ENCODE measurements at regions not wholly inside any gene's neighbourhood (a gene's known extent, or its start where the extent isn't known, plus 50 kb on each side); places are given as distances from the start of the nearest gene placed in this dataset.

DNA sequence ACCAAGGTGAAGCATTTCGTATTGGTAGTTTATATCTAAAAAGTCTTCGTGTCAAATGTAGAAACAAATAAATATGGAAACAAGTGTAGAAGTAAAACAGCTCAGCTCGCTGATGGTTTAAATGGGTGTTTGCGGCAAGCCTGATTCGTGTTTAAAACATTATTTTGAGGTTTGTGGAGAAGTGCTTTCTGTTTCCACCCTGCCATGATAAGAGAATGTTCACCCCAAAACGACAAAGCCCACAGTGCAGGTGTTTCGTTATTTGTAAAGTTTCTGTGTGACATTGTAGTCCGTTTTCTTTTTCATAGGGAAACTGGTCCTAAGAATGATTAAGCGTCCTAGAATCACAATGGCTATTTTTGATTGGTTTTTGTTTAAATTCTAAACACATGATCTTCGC, 316.2 kb upstream of the SHH start:
- TF ChIP-seq, protein P1, sequence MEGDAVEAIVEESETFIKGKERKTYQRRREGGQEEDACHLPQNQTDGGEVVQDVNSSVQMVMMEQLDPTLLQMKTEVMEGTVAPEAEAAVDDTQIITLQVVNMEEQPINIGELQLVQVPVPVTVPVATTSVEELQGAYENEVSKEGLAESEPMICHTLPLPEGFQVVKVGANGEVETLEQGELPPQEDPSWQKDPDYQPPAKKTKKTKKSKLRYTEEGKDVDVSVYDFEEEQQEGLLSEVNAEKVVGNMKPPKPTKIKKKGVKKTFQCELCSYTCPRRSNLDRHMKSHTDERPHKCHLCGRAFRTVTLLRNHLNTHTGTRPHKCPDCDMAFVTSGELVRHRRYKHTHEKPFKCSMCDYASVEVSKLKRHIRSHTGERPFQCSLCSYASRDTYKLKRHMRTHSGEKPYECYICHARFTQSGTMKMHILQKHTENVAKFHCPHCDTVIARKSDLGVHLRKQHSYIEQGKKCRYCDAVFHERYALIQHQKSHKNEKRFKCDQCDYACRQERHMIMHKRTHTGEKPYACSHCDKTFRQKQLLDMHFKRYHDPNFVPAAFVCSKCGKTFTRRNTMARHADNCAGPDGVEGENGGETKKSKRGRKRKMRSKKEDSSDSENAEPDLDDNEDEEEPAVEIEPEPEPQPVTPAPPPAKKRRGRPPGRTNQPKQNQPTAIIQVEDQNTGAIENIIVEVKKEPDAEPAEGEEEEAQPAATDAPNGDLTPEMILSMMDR (IDR thresholded peaks at IDR 0.05) = no peak

DNA sequence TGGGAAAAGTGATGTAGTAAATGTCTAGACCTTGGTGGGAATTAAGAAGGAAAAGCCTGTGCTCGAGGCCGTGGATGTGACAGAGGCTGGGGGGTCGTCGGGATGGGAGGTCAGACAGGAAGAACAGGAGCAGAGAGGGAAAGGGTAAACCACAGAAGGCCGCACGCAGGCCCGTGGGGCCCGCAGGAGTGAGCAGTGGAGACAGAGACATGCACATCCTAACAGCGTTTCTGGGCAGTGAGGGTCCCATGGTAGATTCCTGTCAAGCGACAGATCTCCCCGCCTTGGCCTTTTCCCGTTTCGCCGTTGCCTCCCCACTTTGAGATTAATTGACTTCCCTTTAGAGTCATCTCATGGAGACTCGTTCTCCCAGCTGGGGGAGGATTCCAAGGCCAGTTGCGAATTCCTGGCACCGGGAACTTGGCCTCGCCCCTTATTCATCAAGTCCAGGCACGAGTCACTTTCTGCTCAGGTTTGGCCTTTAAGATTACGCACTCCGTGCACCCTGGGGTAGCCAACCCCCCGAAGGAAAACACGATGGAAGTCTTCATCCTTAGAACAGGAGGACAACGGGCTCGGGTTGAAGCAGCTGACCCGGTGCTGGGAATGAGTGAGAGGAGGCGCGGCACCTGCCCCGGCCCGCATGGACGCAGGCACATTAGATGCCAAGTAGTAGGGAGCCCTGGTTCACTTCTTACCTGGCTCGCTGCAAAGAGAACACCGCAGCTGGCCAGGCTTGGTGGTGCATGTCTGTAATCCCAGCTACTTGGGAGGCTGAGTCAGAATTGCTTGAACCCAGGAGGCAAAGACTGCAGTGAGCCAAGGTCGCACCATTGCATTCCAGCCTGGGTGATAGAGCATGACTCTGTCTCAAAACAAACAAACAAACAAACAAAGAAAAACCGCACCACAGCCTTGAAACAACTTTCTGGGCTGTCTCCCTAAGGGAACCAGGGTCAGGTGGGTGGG, 315.2 kb upstream of the SHH start:
- TF ChIP-seq, protein P1 (IDR thresholded peaks at IDR 0.05) = no peak

DNA sequence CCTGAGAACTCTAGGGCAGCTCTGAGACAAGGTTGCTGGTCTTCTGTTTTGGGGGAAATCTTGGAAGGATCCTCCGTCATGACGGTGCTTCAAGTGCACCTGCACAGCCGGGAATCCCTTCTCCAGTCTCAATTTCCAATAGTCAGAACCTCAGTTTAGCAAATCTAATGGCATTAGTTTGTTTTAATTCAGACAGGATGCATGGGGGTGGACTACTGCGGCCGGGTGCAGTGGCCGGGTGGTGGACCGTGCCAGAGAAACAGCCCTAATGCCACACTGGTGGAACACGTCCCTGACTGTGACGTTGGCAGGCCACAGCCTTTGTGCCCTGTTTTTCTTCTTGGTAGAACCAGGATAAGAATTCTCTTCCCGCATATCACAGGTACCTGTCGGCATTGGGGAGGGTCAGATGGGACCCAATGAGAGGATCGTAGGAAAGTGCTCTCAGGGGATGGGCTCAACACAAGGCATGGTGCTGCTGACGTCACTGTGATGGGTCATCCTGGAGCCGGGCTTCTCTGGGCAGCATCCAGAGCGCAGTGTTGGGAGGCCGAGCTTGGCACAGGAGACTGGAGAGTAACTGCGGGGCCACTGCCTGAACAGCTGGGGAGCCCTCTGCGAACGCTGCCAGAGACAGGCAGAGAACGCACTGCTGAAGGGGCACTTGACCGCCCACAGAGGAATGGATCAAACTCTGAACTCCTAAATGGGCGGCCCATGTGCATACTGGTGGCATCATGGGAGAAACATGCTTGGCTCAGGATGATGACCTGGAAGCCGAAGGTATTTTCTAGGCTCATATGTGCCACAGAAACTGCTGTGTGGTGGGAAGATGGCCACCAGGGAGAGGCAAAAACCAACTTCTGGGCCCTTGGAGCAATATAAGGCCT, 313.8 kb upstream of the SHH start:
- TF ChIP-seq, protein P1 (IDR thresholded peaks at IDR 0.05) = no peak

DNA sequence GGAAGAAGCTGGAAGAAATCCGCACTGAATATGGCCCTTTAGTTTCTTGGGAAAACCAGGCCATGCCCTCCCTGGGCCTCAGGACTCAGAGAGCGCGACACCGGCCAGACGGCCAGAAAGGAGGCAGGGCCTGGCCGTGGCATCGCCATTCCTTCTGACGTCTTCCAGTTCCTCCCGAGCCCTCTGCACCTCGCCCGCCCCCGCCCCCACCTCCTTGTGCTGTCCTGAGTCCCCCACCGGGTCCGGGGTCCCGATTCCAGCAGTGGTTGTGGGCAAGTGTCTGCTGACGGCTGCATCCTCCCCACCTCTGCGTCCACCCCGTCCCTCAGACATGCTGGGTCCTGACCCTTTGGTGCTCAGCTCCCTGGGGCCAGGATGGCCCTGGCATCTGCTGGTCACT, 312.1 kb upstream of the SHH start:
- TF ChIP-seq, protein P1 (IDR thresholded peaks at IDR 0.05) = no peak

DNA sequence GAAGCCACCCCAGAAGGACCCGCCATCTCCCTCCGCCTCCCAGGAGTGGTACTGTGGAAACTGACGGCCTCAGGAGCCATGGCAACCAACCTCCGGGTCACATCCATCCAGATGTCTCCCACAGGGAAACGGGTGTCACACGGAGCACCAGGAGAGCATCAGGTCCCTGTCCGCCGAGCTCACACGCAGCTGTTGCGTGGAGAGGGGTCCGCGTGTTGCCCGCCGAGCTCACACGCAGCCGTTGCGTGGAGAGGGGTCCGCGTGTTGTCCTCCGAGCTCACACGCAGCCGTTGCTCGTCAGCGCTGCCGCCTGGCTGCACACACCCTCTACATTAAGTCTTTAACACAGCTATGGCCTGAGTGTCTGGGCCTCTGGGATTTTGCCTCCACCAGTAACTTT, 311.1 kb upstream of the SHH start:
- TF ChIP-seq, protein P1 (IDR thresholded peaks at IDR 0.05) = no peak

DNA sequence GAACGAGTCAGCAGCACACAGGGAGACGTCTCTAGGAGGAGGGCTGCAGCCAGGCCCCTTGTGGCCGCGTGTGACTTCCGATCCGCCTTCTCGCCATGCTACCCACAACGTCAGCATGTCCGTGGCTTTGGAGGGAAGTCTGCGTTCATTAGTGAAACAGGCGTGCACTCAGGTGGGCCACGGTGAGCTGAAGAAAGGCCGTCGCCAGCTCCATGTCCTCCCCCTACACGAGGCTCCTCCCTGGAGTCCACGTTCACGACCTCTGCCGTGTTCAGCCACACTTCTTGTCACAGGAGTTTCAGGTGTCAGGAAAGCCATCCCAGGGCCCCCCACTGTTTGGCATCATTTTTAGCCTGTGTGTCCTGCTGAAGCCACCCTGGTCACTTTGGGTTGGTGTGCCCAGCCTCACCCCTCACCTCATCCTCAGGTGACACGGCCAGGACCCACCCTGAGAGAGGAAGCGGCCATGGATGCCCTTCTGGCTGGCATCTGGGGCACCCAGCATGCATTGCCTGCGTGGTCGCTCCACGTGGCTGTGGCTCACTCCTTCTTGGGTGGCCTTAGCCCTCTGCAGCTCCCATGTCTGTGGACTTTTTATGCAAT, 310.6 kb upstream of the SHH start:
- TF ChIP-seq, protein P1 (IDR thresholded peaks at IDR 0.05) = no peak

DNA sequence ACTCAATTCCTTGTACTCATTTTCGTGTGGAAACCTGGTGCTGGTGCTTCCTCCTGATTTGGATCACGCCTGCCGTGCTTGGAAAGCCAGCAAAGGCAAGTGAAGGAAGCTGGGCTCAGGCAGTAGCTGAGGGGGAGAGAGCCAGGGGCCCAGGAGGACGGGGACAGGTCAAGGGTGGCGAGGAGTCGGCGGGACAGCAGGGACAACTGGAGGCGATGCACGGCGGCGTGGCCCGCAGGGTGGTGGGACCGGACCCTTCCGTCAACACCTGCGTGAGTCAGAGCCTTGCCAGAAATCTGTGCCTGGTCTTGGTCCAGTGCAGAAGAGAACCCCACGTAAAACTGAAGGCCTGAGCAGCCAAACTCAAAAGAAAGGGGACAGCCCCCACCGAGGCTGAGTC, 309.7 kb upstream of the SHH start:
- TF ChIP-seq, protein P1 (IDR thresholded peaks at IDR 0.05) = no peak
